ENCODE measurements at regions not wholly inside any gene's neighbourhood (a gene's known extent, or its start where the extent isn't known, plus 50 kb on each side); places are given as distances from the start of the nearest gene placed in this dataset.

- TF ChIP-seq CTCF (IDR thresholded peaks at IDR 0.05) (no peak), POLR2A (IDR thresholded peaks at IDR 0.05) (no peak)
These were observed 496.7 kb downstream of the EBF1 start for GRCh38 chr5:158602981-158603380.

Data from Peyer's patch (tissue), 4 donors.